Lower lobe of right lung (tissue), 2 donors: ENCODE measurements at regions not wholly inside any gene's neighbourhood (a gene's known extent, or its start where the extent isn't known, plus 50 kb on each side); places are given as distances from the start of the nearest gene placed in this dataset.

ENCODE experiments used
- ATAC-seq, 2 donors: fragments of 200-7000 bp; cut with Tn5 transposase; one replicate each; pipeline ENCODE4 v1.9.1; 2020 to 2022; ENCODE audit warnings: mild to moderate bottlenecking in 2 of 2, moderate library complexity in 2 of 2
- DNase-seq: peaks from one replicate; pipeline ENCODE4 v3.0.0-alpha.2; 2020
- H3K27ac ChIP-seq: fragments of 200-600 bp; one replicate; pipeline ENCODE4 v1.8.0; 2022
- H3K27me3 ChIP-seq: fragments of 200-600 bp; one replicate; pipeline ENCODE4 v1.8.0; 2022; ENCODE audit warnings: low read depth
- H3K36me3 ChIP-seq: fragments of 200-600 bp; one replicate; pipeline ENCODE4 v1.8.0; 2022; ENCODE audit warnings: mild to moderate bottlenecking
- H3K4me1 ChIP-seq: fragments of 200-600 bp; one replicate; pipeline ENCODE4 v1.8.0; 2022
- H3K4me3 ChIP-seq: fragments of 200-600 bp; one replicate; pipeline ENCODE4 v1.8.0; 2022; ENCODE audit warnings: mild to moderate bottlenecking
- H3K9me3 ChIP-seq: fragments of 200-600 bp; one replicate; pipeline ENCODE4 v1.8.0; 2022
- intact Hi-C: fragments of 100-400 bp; cut with DNase I; formaldehyde crosslinking; loops from one replicate; pipeline ENCODE4 v1.11.0; 2022
- TF ChIP-seq, protein P1 (sequence below): fragments of 200-600 bp; IDR thresholded peaks from one replicate; pipeline ENCODE4 v1.8.0; 2022; ENCODE audit warnings: antibody characterized with exemption, mild to moderate bottlenecking
- donor health status: DM: no; HTN: yes; CAD: no; lungs with severe emphysema.

GRCh38 chr12:132411457-132411856 lies 78.5 kb upstream of the FBRSL1 start:
- no peak overlapping the region for H3K27ac ChIP-seq
- no peaks in the 10 kb centered on the region for H3K9me3 ChIP-seq
- no peaks in the 10 kb centered on the region for H3K36me3 ChIP-seq
- TF ChIP-seq, protein P1, sequence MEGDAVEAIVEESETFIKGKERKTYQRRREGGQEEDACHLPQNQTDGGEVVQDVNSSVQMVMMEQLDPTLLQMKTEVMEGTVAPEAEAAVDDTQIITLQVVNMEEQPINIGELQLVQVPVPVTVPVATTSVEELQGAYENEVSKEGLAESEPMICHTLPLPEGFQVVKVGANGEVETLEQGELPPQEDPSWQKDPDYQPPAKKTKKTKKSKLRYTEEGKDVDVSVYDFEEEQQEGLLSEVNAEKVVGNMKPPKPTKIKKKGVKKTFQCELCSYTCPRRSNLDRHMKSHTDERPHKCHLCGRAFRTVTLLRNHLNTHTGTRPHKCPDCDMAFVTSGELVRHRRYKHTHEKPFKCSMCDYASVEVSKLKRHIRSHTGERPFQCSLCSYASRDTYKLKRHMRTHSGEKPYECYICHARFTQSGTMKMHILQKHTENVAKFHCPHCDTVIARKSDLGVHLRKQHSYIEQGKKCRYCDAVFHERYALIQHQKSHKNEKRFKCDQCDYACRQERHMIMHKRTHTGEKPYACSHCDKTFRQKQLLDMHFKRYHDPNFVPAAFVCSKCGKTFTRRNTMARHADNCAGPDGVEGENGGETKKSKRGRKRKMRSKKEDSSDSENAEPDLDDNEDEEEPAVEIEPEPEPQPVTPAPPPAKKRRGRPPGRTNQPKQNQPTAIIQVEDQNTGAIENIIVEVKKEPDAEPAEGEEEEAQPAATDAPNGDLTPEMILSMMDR = no peak
- peaks cover 36% of the 10 kb centered on the region for H3K27me3 ChIP-seq
- intact Hi-C loops = no loop called here
- no peak for DNase-seq
- peaks cover 9% of the 10 kb centered on the region for H3K4me1 ChIP-seq
- H3K4me3 ChIP-seq = no peak overlapping the region
- no peak for ATAC-seq

GRCh38 chr12:132410849-132411248 lies 79.1 kb upstream of the FBRSL1 start:
- DNase-seq = no peak
- H3K27me3 ChIP-seq = peaks cover 31% of the 10 kb centered on the region
- peaks cover 9% of the 10 kb centered on the region for H3K4me1 ChIP-seq
- no peaks in the 10 kb centered on the region for H3K36me3 ChIP-seq
- H3K27ac ChIP-seq = no peak overlapping the region
- TF ChIP-seq, protein P1 = no peak
- H3K4me3 ChIP-seq = no peak overlapping the region
- H3K9me3 ChIP-seq = no peaks in the 10 kb centered on the region
- intact Hi-C loops = no loop called here
- ATAC-seq = no peak

DNA sequence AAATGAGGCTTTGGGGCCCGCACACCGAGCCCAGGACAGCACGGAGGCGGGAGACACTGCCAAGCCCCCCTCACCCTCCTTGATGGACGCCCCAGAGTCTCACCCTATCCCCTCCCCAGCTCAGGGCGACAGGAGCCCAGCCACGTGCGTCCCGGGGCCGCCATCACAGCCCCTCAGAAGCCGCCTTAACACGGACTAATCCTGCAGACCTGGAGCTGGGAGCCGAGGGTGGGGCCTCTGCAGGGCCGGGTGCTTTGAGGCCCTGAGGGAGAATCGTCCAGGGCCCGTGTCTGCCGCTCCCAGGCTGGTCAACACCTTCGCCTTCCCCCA lies 79.7 kb upstream of the FBRSL1 start:
- no peak for DNase-seq
- H3K27me3 ChIP-seq = peaks cover 31% of the 10 kb centered on the region
- H3K4me1 ChIP-seq = peaks cover 9% of the 10 kb centered on the region
- H3K4me3 ChIP-seq = no peak overlapping the region
- no peak overlapping the region for H3K27ac ChIP-seq
- H3K36me3 ChIP-seq = no peaks in the 10 kb centered on the region
- ATAC-seq = no peak
- H3K9me3 ChIP-seq = no peaks in the 10 kb centered on the region
- TF ChIP-seq, protein P1 = no peak
- intact Hi-C loops = no loop called here

DNA sequence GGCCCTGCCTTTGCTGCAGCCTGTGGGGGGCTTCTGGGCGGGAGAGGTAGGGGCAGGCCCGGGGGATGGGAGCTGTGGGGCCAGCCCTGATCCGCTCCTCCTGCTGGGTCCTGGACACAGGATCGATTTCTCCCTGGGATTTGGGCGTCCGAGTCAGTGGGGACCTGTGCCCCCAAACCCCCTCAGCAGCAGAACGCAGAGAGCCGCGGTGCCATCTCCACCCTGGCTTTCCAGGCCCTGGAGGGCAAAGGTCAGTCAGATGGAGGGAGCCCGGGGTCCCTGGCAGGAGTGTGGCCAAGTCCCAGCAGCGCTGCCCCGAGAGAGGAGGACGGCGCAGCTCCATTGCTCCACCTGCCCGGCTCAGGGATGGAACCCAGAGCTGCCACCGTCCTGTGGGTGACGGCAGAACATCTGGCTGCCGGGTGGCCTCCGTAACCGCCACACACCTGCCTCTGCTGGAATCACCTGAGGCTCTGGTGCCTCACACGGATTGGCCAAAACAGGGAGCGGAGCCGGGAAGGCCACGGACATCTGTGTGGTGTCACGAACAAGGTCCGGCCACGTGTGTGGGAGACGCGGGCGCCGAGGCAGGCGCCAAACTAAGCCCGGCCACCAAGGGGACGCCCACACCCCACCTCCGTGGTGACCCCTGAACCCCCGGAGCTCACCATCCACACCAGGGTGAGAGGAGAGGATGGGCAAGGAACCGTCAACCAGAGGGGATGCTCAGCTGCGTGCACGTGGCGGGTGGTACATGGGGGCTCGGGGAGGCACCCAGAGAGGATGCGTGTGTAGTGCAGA lies 80.3 kb upstream of the FBRSL1 start:
- Histone ChIP-seq H3K4me3 (no peak overlapping the region), H3K4me1 (peaks cover 3% of the 10 kb centered on the region), H3K27me3 (peaks cover 33% of the 10 kb centered on the region), H3K9me3 (no peaks in the 10 kb centered on the region), H3K27ac (no peak overlapping the region), H3K36me3 (no peaks in the 10 kb centered on the region)
- TF ChIP-seq, protein P1 = no peak
- no peak for DNase-seq
- no peak for ATAC-seq
- intact Hi-C loops = no loop called here

DNA sequence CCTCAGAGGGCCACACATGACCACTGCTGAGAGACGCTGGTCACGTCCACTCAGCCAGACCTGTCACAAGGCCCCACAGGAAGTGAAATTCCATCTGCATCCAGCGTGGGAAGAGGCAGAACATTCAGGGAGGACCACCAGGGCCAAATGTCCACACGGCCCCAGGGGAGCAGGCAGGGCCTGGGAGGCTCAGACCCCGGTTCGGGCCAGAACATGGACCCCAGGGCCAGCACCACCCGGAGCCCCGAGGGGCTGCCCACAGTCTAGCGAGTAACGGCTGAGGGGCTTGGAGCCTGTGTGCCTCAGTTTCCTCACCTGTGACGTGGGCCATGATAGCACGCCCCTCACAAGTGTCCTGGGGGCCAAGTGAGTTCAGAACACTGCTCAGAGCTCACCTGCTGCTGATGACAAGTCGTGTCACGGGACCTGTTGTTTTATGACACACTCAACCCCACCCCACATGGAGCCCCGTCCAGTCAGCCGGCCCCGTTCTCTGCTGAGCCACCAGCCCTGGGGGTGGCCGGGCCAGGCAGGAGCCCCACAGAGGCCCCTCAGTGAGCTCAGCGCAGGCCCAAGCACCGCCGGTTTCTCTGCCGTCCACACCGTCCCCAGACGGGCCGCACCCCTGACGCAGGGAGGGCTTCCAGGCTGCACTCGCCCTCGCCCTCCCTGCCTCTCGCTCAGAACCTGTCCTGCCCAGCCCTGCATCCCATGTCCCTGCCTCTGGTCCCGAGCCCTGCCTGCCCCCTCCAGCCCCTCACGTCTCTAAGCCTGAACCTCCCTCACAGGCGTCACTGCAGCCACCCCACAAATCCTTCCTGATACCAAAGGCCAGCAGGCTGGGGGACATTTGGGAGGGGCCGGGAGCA lies 79.5 kb upstream of the GALNT9 start:
- Histone ChIP-seq H3K9me3 (no peaks in the 10 kb centered on the region), H3K4me3 (no peak overlapping the region), H3K4me1 (no peaks in the 10 kb centered on the region), H3K27me3 (peaks cover 29% of the 10 kb centered on the region), H3K36me3 (no peaks in the 10 kb centered on the region), H3K27ac (no peak overlapping the region)
- intact Hi-C loops = no loop called here
- DNase-seq (no peak), ATAC-seq (no peak)
- TF ChIP-seq, protein P1 = no peak
